Lower leg skin (tissue), 3 donors: ENCODE measurements at regions not wholly inside any gene's neighbourhood (a gene's known extent, or its start where the extent isn't known, plus 50 kb on each side); places are given as distances from the start of the nearest gene placed in this dataset.

ENCODE experiments used
- POLR2A ChIP-seq, 2 donors: fragments of 450-650 bp; IDR thresholded peaks; one replicate each; pipeline ENCODE4 v1.6.1; 2016 to 2017; ENCODE audit warnings: antibody characterized with exemption in 2 of 2, mild to moderate bottlenecking in 1 of 2, moderate library complexity in 1 of 2
- TF ChIP-seq, protein P1 (sequence below), 3 donors: fragments of 450-650 bp; IDR thresholded peaks; one replicate each; pipeline ENCODE4 v1.5.1; 2016; ENCODE audit warnings: antibody characterized with exemption in 3 of 3, mild to moderate bottlenecking in 3 of 3, moderate library complexity in 2 of 3

GRCh38 chr18:57989536-57989935, 54.5 kb upstream of the NEDD4L start:
- TF ChIP-seq POLR2A (IDR thresholded peaks at IDR 0.05) = no peak
- TF ChIP-seq, protein P1, sequence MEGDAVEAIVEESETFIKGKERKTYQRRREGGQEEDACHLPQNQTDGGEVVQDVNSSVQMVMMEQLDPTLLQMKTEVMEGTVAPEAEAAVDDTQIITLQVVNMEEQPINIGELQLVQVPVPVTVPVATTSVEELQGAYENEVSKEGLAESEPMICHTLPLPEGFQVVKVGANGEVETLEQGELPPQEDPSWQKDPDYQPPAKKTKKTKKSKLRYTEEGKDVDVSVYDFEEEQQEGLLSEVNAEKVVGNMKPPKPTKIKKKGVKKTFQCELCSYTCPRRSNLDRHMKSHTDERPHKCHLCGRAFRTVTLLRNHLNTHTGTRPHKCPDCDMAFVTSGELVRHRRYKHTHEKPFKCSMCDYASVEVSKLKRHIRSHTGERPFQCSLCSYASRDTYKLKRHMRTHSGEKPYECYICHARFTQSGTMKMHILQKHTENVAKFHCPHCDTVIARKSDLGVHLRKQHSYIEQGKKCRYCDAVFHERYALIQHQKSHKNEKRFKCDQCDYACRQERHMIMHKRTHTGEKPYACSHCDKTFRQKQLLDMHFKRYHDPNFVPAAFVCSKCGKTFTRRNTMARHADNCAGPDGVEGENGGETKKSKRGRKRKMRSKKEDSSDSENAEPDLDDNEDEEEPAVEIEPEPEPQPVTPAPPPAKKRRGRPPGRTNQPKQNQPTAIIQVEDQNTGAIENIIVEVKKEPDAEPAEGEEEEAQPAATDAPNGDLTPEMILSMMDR (IDR thresholded peaks at IDR 0.05) = no peak
